Lower lobe of right lung (tissue), 2 donors: ENCODE measurements at regions not wholly inside any gene's neighbourhood (a gene's known extent, or its start where the extent isn't known, plus 50 kb on each side); places are given as distances from the start of the nearest gene placed in this dataset.

ENCODE experiments used
- ATAC-seq, 2 donors: fragments of 200-7000 bp; cut with Tn5 transposase; one replicate each; pipeline ENCODE4 v1.9.1; 2020 to 2022; ENCODE audit warnings: mild to moderate bottlenecking in 2 of 2, moderate library complexity in 2 of 2
- DNase-seq: peaks from one replicate; pipeline ENCODE4 v3.0.0-alpha.2; 2020
- H3K27ac ChIP-seq: fragments of 200-600 bp; one replicate; pipeline ENCODE4 v1.8.0; 2022
- H3K27me3 ChIP-seq: fragments of 200-600 bp; one replicate; pipeline ENCODE4 v1.8.0; 2022; ENCODE audit warnings: low read depth
- H3K36me3 ChIP-seq: fragments of 200-600 bp; one replicate; pipeline ENCODE4 v1.8.0; 2022; ENCODE audit warnings: mild to moderate bottlenecking
- H3K4me1 ChIP-seq: fragments of 200-600 bp; one replicate; pipeline ENCODE4 v1.8.0; 2022
- H3K4me3 ChIP-seq: fragments of 200-600 bp; one replicate; pipeline ENCODE4 v1.8.0; 2022; ENCODE audit warnings: mild to moderate bottlenecking
- H3K9me3 ChIP-seq: fragments of 200-600 bp; one replicate; pipeline ENCODE4 v1.8.0; 2022
- CTCF ChIP-seq: fragments of 200-600 bp; IDR thresholded peaks from one replicate; pipeline ENCODE4 v1.8.0; 2022; ENCODE audit warnings: antibody characterized with exemption, mild to moderate bottlenecking
- intact Hi-C: fragments of 100-400 bp; cut with DNase I; formaldehyde crosslinking; loops from one replicate; pipeline ENCODE4 v1.11.0; 2022
- donor health status: DM: no; HTN: yes; CAD: no; lungs with severe emphysema.

- no peak overlapping the region for H3K4me3 ChIP-seq
- H3K27me3 ChIP-seq, result no peaks in the 10 kb centered on the region
- intact Hi-C loops, result no loop called here
- no peaks in the 10 kb centered on the region for H3K4me1 ChIP-seq
- TF ChIP-seq CTCF, result no peak
- ATAC-seq (no peak), DNase-seq (no peak)
- H3K27ac ChIP-seq, result no peak overlapping the region
- no peaks in the 10 kb centered on the region for H3K9me3 ChIP-seq
- no peaks in the 10 kb centered on the region for H3K36me3 ChIP-seq
Observed at GRCh38 chr20:40602381-40602780, 86.7 kb downstream of the MAFB start.

- Histone ChIP-seq H3K4me3 (no peak overlapping the region), H3K27me3 (no peaks in the 10 kb centered on the region), H3K36me3 (no peaks in the 10 kb centered on the region), H3K27ac (no peak overlapping the region), H3K9me3 (no peaks in the 10 kb centered on the region), H3K4me1 (no peaks in the 10 kb centered on the region)
- ATAC-seq (no peak), DNase-seq (no peak)
- intact Hi-C loops, result no loop called here
- TF ChIP-seq CTCF, result no peak
Observed at GRCh38 chr20:40600441-40601219, 88.4 kb downstream of the MAFB start.

- DNase-seq (no peak), ATAC-seq (no peak)
- TF ChIP-seq CTCF, result no peak
- no peaks in the 10 kb centered on the region for H3K27me3 ChIP-seq
- H3K9me3 ChIP-seq, result no peaks in the 10 kb centered on the region
- no peaks in the 10 kb centered on the region for H3K36me3 ChIP-seq
- no peak overlapping the region for H3K27ac ChIP-seq
- no peak overlapping the region for H3K4me3 ChIP-seq
- H3K4me1 ChIP-seq, result no peaks in the 10 kb centered on the region
- intact Hi-C loops, result no loop called here
Observed at GRCh38 chr20:40599987-40600386, 89.0 kb downstream of the MAFB start.

- Histone ChIP-seq H3K4me1 (no peaks in the 10 kb centered on the region), H3K4me3 (no peak overlapping the region), H3K36me3 (no peaks in the 10 kb centered on the region), H3K27ac (no peak overlapping the region), H3K27me3 (no peaks in the 10 kb centered on the region), H3K9me3 (no peaks in the 10 kb centered on the region)
- no peak for ATAC-seq
- TF ChIP-seq CTCF, result no peak
- no peak for DNase-seq
- intact Hi-C loops, result no loop called here
Observed at GRCh38 chr20:40592941-40593340, 96.1 kb downstream of the MAFB start.

- ATAC-seq, result no peak
- Histone ChIP-seq H3K27me3 (no peaks in the 10 kb centered on the region), H3K4me1 (no peaks in the 10 kb centered on the region), H3K9me3 (no peaks in the 10 kb centered on the region), H3K4me3 (no peak overlapping the region), H3K36me3 (no peaks in the 10 kb centered on the region), H3K27ac (no peak overlapping the region)
- DNase-seq, result no peak
- no peak for TF ChIP-seq CTCF
- intact Hi-C loops, result no loop called here
Observed at GRCh38 chr20:40591536-40591935, 97.5 kb downstream of the MAFB start.
